ENCODE measurements at regions not wholly inside any gene's neighbourhood (a gene's known extent, or its start where the extent isn't known, plus 50 kb on each side); places are given as distances from the start of the nearest gene placed in this dataset.

DNA sequence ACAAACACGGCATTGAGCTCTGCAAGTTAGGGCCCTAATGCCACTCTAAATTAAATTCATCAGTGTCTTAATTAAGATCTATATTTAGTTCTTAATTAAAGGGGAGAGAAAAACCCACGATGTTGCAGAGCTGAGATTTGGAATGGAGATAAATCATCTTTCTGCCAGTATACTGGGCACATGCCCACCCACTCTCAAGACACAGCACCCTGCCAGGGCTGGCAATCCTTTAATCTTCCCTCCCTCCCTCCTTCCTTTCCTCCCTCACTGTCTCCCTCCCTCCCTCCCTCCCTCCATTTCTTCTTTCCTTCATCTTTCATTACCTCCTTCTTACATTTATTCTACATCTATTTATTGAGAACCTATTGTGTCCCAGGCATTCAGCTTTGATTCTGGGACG lies 194.8 kb downstream of the BUD13 start:
- TF ChIP-seq, protein P1, sequence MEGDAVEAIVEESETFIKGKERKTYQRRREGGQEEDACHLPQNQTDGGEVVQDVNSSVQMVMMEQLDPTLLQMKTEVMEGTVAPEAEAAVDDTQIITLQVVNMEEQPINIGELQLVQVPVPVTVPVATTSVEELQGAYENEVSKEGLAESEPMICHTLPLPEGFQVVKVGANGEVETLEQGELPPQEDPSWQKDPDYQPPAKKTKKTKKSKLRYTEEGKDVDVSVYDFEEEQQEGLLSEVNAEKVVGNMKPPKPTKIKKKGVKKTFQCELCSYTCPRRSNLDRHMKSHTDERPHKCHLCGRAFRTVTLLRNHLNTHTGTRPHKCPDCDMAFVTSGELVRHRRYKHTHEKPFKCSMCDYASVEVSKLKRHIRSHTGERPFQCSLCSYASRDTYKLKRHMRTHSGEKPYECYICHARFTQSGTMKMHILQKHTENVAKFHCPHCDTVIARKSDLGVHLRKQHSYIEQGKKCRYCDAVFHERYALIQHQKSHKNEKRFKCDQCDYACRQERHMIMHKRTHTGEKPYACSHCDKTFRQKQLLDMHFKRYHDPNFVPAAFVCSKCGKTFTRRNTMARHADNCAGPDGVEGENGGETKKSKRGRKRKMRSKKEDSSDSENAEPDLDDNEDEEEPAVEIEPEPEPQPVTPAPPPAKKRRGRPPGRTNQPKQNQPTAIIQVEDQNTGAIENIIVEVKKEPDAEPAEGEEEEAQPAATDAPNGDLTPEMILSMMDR (IDR thresholded peaks at IDR 0.05), result no peak
- DNase-seq (ENCODE audit: extremely low spot score, unreplicated experiment), result no peak
- H3K9me3 Mint-ChIP-seq (ENCODE audit: unreplicated experiment), result no peaks in the 10 kb centered on the region
- no peak overlapping the region for H3K4me3 Mint-ChIP-seq (ENCODE audit: unreplicated experiment)
- no peaks in the 10 kb centered on the region for H3K36me3 Mint-ChIP-seq (ENCODE audit: unreplicated experiment)
- H3K27ac Mint-ChIP-seq (ENCODE audit: unreplicated experiment), result no peak overlapping the region
- peaks cover 48% of the 10 kb centered on the region for H3K27me3 Mint-ChIP-seq (ENCODE audit: unreplicated experiment)
- no peaks in the 10 kb centered on the region for H3K4me1 Mint-ChIP-seq (ENCODE audit: unreplicated experiment)

DNA sequence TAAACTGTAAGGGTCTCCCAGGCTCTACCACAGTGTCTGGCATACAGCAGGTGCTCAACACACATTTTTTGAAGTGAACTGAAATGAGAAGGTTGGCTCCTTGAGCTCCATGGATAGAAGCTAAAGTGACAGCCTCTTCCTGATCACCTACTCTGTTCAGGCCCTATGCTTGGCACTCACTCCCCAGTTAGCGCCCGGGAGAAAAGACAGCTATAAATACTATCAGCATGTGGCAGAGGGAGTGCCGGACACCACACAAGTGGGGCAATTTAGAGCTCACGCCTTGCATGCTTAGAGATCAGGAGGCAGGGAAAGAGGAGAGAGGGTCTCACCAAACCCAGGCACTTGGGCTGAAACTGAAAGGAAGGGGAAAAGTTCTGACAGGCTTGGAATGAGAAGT lies 195.5 kb downstream of the BUD13 start:
- no peak overlapping the region for H3K27ac Mint-ChIP-seq (ENCODE audit: unreplicated experiment)
- H3K36me3 Mint-ChIP-seq (ENCODE audit: unreplicated experiment), result no peaks in the 10 kb centered on the region
- TF ChIP-seq, protein P1 (IDR thresholded peaks at IDR 0.05), result no peak
- H3K4me1 Mint-ChIP-seq (ENCODE audit: unreplicated experiment), result no peaks in the 10 kb centered on the region
- no peaks in the 10 kb centered on the region for H3K9me3 Mint-ChIP-seq (ENCODE audit: unreplicated experiment)
- H3K27me3 Mint-ChIP-seq (ENCODE audit: unreplicated experiment), result peaks cover 45% of the 10 kb centered on the region
- DNase-seq (ENCODE audit: extremely low spot score, unreplicated experiment), result no peak
- H3K4me3 Mint-ChIP-seq (ENCODE audit: unreplicated experiment), result no peak overlapping the region

GRCh38 chr11:116576526-116576925 lies 196.3 kb downstream of the BUD13 start:
- Mint-ChIP-seq H3K4me1 (ENCODE audit: unreplicated experiment) (no peaks in the 10 kb centered on the region), H3K36me3 (ENCODE audit: unreplicated experiment) (no peaks in the 10 kb centered on the region), H3K27me3 (ENCODE audit: unreplicated experiment) (peaks cover 38% of the 10 kb centered on the region), H3K27ac (ENCODE audit: unreplicated experiment) (no peak overlapping the region), H3K4me3 (ENCODE audit: unreplicated experiment) (no peak overlapping the region), H3K9me3 (ENCODE audit: unreplicated experiment) (no peaks in the 10 kb centered on the region)
- TF ChIP-seq, protein P1 (IDR thresholded peaks at IDR 0.05), result no peak
- no peak for DNase-seq (ENCODE audit: extremely low spot score, unreplicated experiment)

DNA sequence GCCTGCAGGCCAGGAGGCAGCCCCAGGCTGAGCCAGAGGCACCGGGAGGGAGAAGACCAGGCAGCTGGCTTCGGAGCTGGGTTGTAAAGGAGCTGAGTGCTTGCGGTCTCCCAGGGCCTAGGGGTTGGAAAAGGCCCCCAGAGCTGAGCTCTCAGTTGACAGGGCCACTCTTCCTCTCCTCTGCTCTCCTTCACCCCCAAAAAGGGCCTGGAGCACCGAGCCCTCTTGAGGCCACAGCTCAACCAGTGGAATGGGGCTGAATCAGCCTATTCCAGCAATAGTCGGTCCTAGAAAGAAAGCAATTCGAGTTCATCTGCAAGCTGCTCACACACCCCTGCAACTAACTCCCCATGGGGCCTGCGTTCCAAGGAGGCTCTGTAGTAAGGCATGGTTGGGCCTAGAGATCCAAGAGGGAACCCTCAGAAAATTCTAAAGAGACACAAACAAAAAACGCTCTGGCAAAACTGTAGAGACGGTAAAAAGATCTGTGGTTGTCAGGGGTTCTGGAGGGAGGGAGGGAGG lies 205.0 kb downstream of the BUD13 start:
- DNase-seq (ENCODE audit: extremely low spot score, unreplicated experiment), result no peak

DNA sequence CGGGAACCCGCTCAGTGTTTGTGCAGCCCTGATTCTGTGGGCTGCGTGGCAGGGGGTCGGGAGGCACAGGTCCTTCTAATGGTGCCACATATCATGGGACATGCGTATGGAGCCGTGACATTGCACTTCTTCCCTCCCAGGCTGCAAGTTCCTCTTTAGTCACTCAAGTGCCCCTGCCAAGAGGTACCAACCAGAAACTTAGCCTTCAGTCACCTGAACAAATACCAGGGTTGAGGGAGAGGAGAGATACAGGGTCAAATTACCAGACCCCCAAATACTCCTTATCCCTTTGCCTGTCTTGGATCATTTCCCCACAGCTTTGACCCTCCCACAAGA lies 209.1 kb downstream of the BUD13 start:
- no peak overlapping the region for H3K4me3 Mint-ChIP-seq (ENCODE audit: unreplicated experiment)
- DNase-seq (ENCODE audit: extremely low spot score, unreplicated experiment), result no peak
- H3K27me3 Mint-ChIP-seq (ENCODE audit: unreplicated experiment), result no peaks in the 10 kb centered on the region
- no peaks in the 10 kb centered on the region for H3K36me3 Mint-ChIP-seq (ENCODE audit: unreplicated experiment)
- no peak overlapping the region for H3K27ac Mint-ChIP-seq (ENCODE audit: unreplicated experiment)
- no peaks in the 10 kb centered on the region for H3K4me1 Mint-ChIP-seq (ENCODE audit: unreplicated experiment)
- TF ChIP-seq, protein P1 (IDR thresholded peaks at IDR 0.05), result no peak
- peaks cover 6% of the 10 kb centered on the region for H3K9me3 Mint-ChIP-seq (ENCODE audit: unreplicated experiment)

More for the DNA sequence above, 205.0 kb downstream of the BUD13 start:
- no peak overlapping the region for H3K27ac Mint-ChIP-seq (ENCODE audit: unreplicated experiment)
- no peak overlapping the region for H3K4me3 Mint-ChIP-seq (ENCODE audit: unreplicated experiment)
- no peaks in the 10 kb centered on the region for H3K27me3 Mint-ChIP-seq (ENCODE audit: unreplicated experiment)
- H3K9me3 Mint-ChIP-seq (ENCODE audit: unreplicated experiment), result peaks cover 6% of the 10 kb centered on the region
- TF ChIP-seq, protein P1 (IDR thresholded peaks at IDR 0.05), result no peak
- no peaks in the 10 kb centered on the region for H3K4me1 Mint-ChIP-seq (ENCODE audit: unreplicated experiment)
- no peaks in the 10 kb centered on the region for H3K36me3 Mint-ChIP-seq (ENCODE audit: unreplicated experiment)
